ENCODE measurements at regions not wholly inside any gene's neighbourhood (a gene's known extent, or its start where the extent isn't known, plus 50 kb on each side); places are given as distances from the start of the nearest gene placed in this dataset.

GRCh38 chr5:108660291-108660690 lies 87.4 kb upstream of the FER start:
- no peak overlapping the region for H3K27ac ChIP-seq
- TF ChIP-seq CTCF (IDR thresholded peaks at IDR 0.05) (no peak), ZFX (IDR thresholded peaks at IDR 0.05; ENCODE audit: borderline replicate concordance) (no peak)

- TF ChIP-seq CTCF (IDR thresholded peaks at IDR 0.05) (no peak), ZFX (IDR thresholded peaks at IDR 0.05; ENCODE audit: borderline replicate concordance) (no peak)
- no peak overlapping the region for H3K27ac ChIP-seq
Measured at GRCh38 chr5:108659531-108659930, 88.2 kb upstream of the FER start.

GRCh38 chr5:108655750-108656450 lies 91.8 kb upstream of the FER start:
- TF ChIP-seq ZFX (IDR thresholded peaks at IDR 0.05; ENCODE audit: borderline replicate concordance) (no peak), CTCF (IDR thresholded peaks at IDR 0.05) (no peak)
- no peak overlapping the region for H3K27ac ChIP-seq

GRCh38 chr5:108654051-108654450 lies 93.6 kb upstream of the FER start:
- no peak for TF ChIP-seq CTCF (IDR thresholded peaks at IDR 0.05)
- no peak for TF ChIP-seq ZFX (IDR thresholded peaks at IDR 0.05; ENCODE audit: borderline replicate concordance)
- no peak overlapping the region for H3K27ac ChIP-seq

- TF ChIP-seq ZFX (IDR thresholded peaks at IDR 0.05; ENCODE audit: borderline replicate concordance) (no peak), CTCF (IDR thresholded peaks at IDR 0.05) (no peak)
- no peak overlapping the region for H3K27ac ChIP-seq
Measured at GRCh38 chr5:108653201-108653600, 94.5 kb upstream of the FER start.

GRCh38 chr5:108650997-108651396 lies 96.7 kb upstream of the FER start:
- TF ChIP-seq ZFX (IDR thresholded peaks at IDR 0.05; ENCODE audit: borderline replicate concordance) (no peak), CTCF (IDR thresholded peaks at IDR 0.05) (no peak)

GRCh38 chr5:108649646-108650045 lies 98.1 kb upstream of the FER start:
- TF ChIP-seq CTCF (IDR thresholded peaks at IDR 0.05) (no peak), ZFX (IDR thresholded peaks at IDR 0.05; ENCODE audit: borderline replicate concordance) (no peak)
- no peak overlapping the region for H3K27ac ChIP-seq

More at GRCh38 chr5:108650997-108651396, 96.7 kb upstream of the FER start:
- H3K27ac ChIP-seq: no peak overlapping the region

Measured in 22Rv1 (cell line).